PC-3 (cell line): ENCODE measurements at regions not wholly inside any gene's neighbourhood (a gene's known extent, or its start where the extent isn't known, plus 50 kb on each side); places are given as distances from the start of the nearest gene placed in this dataset.

Experiments used
- ATAC-seq: fragments of 200-7000 bp; cut with Tn5 transposase; 2 replicates; pipeline ENCODE4 v1.9.1; 2020; ENCODE audit warnings: mild to moderate bottlenecking, moderate library complexity
- BruUV-seq: library from RNA; stranded (reverse); fragments of 400-500 nt; replicated peaks from 2 replicates; lab custom pipeline; 2021; lab: Mats Ljungman, UMichigan
- CTCF ChIA-PET: fragments of 300-600 bp; sonication (Branson Sonifier 250); formaldehyde crosslinking; loops from one replicate; lab custom pipeline; 2022; ENCODE audit warnings: antibody characterized with exemption; lab: Charles Lee
- POLR2A ChIA-PET: fragments of 300-600 bp; sonication (Branson Sonifier 250); formaldehyde crosslinking; loops from one replicate; lab custom pipeline; 2022; ENCODE audit warnings: antibody characterized with exemption; ENCODE audit not compliant: unreplicated experiment; lab: Charles Lee
- DNase-seq: peaks from one replicate; pipeline ENCODE4 v3.0.0-alpha.2; 2015
- H2AFZ ChIP-seq: fragments of 300-600 bp; sonication (generic); 2 replicates; pipeline ENCODE4 v1.6.0; 2016; ENCODE audit warnings: antibody characterized with exemption, low read length
- H3F3A ChIP-seq: fragments of 300-600 bp; sonication (generic); one replicate; pipeline ENCODE4 v1.6.0; 2017; ENCODE audit warnings: antibody characterized with exemption, low read length, control low read depth, mild to moderate bottlenecking; ENCODE audit not compliant: unreplicated experiment
- H3K27ac ChIP-seq: fragments of 300-600 bp; sonication (generic); 2 replicates; pipeline ENCODE4 v1.5.1; 2016; ENCODE audit warnings: mild to moderate bottlenecking, low read length
- H3K27me3 ChIP-seq: fragments of 300-600 bp; sonication (generic); 2 replicates; pipeline ENCODE4 v1.6.1; 2016; ENCODE audit warnings: low read length, mixed read lengths
- H3K36me3 ChIP-seq: fragments of 300-600 bp; sonication (generic); 2 replicates; pipeline ENCODE4 v1.6.1; 2016; ENCODE audit warnings: low read depth, mixed run types, low read length, mixed read lengths
- H3K4me1 ChIP-seq: fragments of 300-600 bp; sonication (generic); 2 replicates; pipeline ENCODE4 v1.5.1; 2016; ENCODE audit warnings: low read length; ENCODE audit not compliant: insufficient read depth
- H3K4me2 ChIP-seq: fragments of 300-600 bp; sonication (generic); 2 replicates; pipeline ENCODE4 v1.6.0; 2016; ENCODE audit warnings: low read length
- H3K4me3 ChIP-seq: fragments of 300-600 bp; sonication (generic); 2 replicates; pipeline ENCODE4 v1.5.1; 2016; ENCODE audit warnings: mild to moderate bottlenecking, low read length, mixed read lengths
- H3K79me2 ChIP-seq: fragments of 300-600 bp; sonication (generic); 2 replicates; pipeline ENCODE4 v1.6.1; 2017; ENCODE audit warnings: low read length, mixed read lengths
- H3K9ac ChIP-seq: fragments of 300-600 bp; sonication (generic); 2 replicates; pipeline ENCODE4 v1.6.0; 2016; ENCODE audit warnings: mild to moderate bottlenecking, low read length
- H3K9me2 ChIP-seq: fragments of 300-600 bp; sonication (generic); replicated peaks from 2 replicates; pipeline ENCODE4 v1.6.1; 2016; ENCODE audit warnings: mixed run types, low read length, mixed read lengths
- H3K9me3 ChIP-seq: fragments of 300-600 bp; sonication (generic); 2 replicates; pipeline ENCODE4 v1.6.1; 2016; ENCODE audit warnings: low read length, mixed read lengths
- H4K20me1 ChIP-seq: fragments of 300-600 bp; sonication (generic); 2 replicates; pipeline ENCODE4 v1.6.1; 2016; ENCODE audit warnings: low read length, mixed read lengths
- EZH2 ChIP-seq: fragments of 300-600 bp; sonication (generic); IDR thresholded peaks from one replicate; pipeline ENCODE4 v1.6.1; 2017; ENCODE audit warnings: antibody characterized with exemption, mild to moderate bottlenecking, low read length; ENCODE audit not compliant: unreplicated experiment
- EZH2phosphoT487 ChIP-seq: fragments of 300-600 bp; sonication (generic); IDR thresholded peaks from 2 replicates; pipeline ENCODE4 v1.6.1; 2018; ENCODE audit warnings: mild to moderate bottlenecking, antibody characterized with exemption, low read length, borderline replicate concordance
- intact Hi-C: fragments of 100-400 bp; cut with micrococcal nuclease; formaldehyde crosslinking; loops from 2 replicates; pipeline ENCODE4 v1.9.0; 2023
- TF ChIP-seq, protein P1 (sequence below): fragments of 300-600 bp; sonication (generic); conservative IDR thresholded peaks from 2 replicates; pipeline ENCODE4 v1.5.1; 2017; ENCODE audit warnings: antibody characterized with exemption, low read depth, mild to moderate bottlenecking, low read length

DNA sequence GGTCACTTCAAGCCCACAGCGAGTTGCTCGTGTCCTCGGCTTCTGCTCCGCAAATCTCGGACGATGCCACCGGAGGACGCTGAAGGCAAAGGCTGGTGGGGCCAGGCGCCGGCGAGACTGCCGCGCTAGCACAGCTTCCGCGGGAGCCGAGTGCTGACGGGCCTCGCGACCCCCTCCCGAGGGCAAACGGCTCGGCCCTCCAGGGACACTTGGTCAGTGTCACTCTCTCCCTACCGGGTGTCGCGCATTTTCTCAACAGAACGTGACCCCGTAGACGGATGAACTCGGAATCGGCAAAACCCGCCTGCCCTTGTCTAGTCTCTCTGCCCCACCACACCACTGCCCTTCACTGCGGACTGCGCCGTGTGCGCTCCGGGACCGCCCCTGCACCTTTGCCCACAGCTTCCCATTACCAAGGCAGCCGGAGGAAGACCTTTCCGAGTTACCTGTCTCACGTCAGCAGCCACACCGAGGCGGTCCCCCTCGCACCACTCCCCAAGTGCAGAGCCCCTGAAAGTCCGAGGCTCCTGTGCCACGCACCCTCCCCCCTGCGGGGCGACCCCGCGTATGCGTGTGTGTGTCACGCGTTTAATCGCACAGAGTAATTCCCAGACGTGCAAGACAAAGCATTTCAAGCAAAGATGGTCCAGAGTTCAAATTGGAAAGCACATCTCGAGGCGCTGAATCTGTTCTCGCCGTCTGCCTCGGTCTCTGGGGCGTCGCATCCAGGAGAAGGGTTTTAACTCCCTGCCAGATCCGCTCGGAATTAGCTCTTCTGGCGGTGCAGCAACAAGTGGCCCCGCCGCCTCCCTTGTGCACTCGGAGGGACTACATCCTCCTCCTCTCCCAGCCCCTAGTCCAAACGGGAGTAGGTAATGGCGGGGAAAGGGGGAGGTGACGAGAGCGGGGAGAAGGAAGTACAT, 245.0 kb upstream of the TOPAZ1 start:
- Histone ChIP-seq H3K36me3 (no peaks in the 10 kb centered on the region), H3K27ac (no peak overlapping the region), H3K4me3 (no peak overlapping the region), H3K79me2 (no peaks in the 10 kb centered on the region), H3K9me2 (no peaks in the 10 kb centered on the region), H3K4me2 (no peak overlapping the region), H3K9me3 (no peaks in the 10 kb centered on the region), H2AFZ (no peak overlapping the region; the same call in 1 of the 2 replicates), H4K20me1 (no peaks in the 10 kb centered on the region), H3K4me1 (peaks cover 20% of the 10 kb centered on the region), H3K27me3 (no peaks in the 10 kb centered on the region), H3F3A (no peaks in the 10 kb centered on the region), H3K9ac (no peak overlapping the region)
- ChIA-PET POLR2A (no interaction called here), CTCF (no interaction called here)
- intact Hi-C loops = no loop called here
- BruUV-seq = no TSS peak
- TF ChIP-seq EZH2 (no peak), EZH2phosphoT487 (no peak)
- TF ChIP-seq, protein P1, sequence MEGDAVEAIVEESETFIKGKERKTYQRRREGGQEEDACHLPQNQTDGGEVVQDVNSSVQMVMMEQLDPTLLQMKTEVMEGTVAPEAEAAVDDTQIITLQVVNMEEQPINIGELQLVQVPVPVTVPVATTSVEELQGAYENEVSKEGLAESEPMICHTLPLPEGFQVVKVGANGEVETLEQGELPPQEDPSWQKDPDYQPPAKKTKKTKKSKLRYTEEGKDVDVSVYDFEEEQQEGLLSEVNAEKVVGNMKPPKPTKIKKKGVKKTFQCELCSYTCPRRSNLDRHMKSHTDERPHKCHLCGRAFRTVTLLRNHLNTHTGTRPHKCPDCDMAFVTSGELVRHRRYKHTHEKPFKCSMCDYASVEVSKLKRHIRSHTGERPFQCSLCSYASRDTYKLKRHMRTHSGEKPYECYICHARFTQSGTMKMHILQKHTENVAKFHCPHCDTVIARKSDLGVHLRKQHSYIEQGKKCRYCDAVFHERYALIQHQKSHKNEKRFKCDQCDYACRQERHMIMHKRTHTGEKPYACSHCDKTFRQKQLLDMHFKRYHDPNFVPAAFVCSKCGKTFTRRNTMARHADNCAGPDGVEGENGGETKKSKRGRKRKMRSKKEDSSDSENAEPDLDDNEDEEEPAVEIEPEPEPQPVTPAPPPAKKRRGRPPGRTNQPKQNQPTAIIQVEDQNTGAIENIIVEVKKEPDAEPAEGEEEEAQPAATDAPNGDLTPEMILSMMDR = no peak
- ATAC-seq = no peak
- no peak for DNase-seq

DNA sequence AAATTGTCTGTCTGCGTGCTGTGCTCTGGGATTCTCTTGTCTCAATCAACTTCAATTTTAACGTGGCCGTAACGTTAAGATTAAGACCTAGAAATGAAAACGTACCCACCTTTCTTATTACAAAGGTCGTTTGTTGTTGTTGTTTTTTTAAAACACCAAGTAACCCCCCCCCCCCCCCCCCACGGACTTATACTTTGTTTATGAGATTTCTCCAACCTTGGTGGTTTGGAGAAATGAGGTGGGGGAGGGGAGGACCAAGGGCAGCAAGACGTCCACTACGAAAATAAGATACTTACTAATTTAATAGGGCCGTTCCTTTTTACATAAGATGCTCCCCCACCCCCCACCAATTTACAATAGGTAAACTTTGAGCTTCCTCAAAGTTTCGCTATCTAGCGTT, 244.4 kb upstream of the TOPAZ1 start:
- no TSS peak for BruUV-seq
- Histone ChIP-seq H3K9ac (no peak overlapping the region), H3K79me2 (no peaks in the 10 kb centered on the region), H3K27ac (no peak overlapping the region), H3K27me3 (no peaks in the 10 kb centered on the region), H3K36me3 (no peaks in the 10 kb centered on the region), H3K9me2 (no peaks in the 10 kb centered on the region), H4K20me1 (no peaks in the 10 kb centered on the region), H3K9me3 (no peaks in the 10 kb centered on the region), H3F3A (no peaks in the 10 kb centered on the region), H3K4me2 (no peak overlapping the region), H2AFZ (no peak overlapping the region; the same call in 1 of the 2 replicates), H3K4me1 (peaks cover 20% of the 10 kb centered on the region), H3K4me3 (no peak overlapping the region)
- POLR2A ChIA-PET = no interaction called here
- ATAC-seq (no peak), DNase-seq (no peak)
- intact Hi-C loops = no loop called here
- CTCF ChIA-PET = no interaction called here
- TF ChIP-seq EZH2phosphoT487 = no peak
- TF ChIP-seq, protein P1 = no peak
- no peak for TF ChIP-seq EZH2

DNA sequence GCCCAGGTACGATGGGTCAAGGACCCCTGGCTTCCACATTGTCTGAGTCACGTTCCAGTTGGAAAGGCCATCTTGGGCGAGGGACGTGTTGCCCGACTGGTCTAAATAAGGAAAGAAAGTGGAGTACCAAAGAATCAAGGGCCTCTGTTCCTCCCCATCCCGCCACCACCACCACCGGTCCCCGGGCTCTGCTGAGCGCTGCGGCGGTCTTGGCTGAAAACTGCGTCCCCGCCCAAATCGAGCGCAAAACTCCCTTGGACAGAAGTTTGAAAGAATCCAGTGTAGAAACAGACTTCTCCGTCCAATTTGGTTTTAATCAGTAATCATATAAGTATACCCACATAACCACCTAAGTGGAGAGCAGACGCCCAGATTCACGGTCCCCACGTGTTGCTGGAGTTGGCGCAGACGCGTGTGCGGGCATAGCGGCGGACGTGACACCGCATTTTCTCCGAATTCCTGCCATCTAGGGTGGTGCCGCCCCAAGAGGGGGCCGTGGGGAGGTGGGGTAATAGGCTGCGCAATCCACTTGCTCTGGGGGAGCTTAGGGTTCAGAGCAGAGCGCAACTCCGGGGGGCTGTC, 243.8 kb upstream of the TOPAZ1 start:
- ChIA-PET CTCF (no interaction called here), POLR2A (no interaction called here)
- H3K9me3 ChIP-seq = no peaks in the 10 kb centered on the region
- no peak for DNase-seq
- H3K4me3 ChIP-seq = no peak overlapping the region
- no peaks in the 10 kb centered on the region for H3F3A ChIP-seq
- no peak overlapping the region for H3K4me2 ChIP-seq
- ATAC-seq = no peak
- BruUV-seq = no TSS peak
- H3K27ac ChIP-seq = no peak overlapping the region
- H3K36me3 ChIP-seq = no peaks in the 10 kb centered on the region
- no peaks in the 10 kb centered on the region for H3K79me2 ChIP-seq
- H3K4me1 ChIP-seq = peaks cover 20% of the 10 kb centered on the region
- no peaks in the 10 kb centered on the region for H3K27me3 ChIP-seq
- TF ChIP-seq EZH2 = no peak
- TF ChIP-seq, protein P1 = no peak
- no peak for TF ChIP-seq EZH2phosphoT487
- no peaks in the 10 kb centered on the region for H4K20me1 ChIP-seq
- H3K9ac ChIP-seq = no peak overlapping the region
- H3K9me2 ChIP-seq = no peaks in the 10 kb centered on the region
- intact Hi-C loops = no loop called here
- no peak overlapping the region for H2AFZ ChIP-seq
